Endodermal cell (in vitro differentiated cells): ENCODE measurements at regions not wholly inside any gene's neighbourhood (a gene's known extent, or its start where the extent isn't known, plus 50 kb on each side); places are given as distances from the start of the nearest gene placed in this dataset.

Experiments used
- DNase-seq: peaks from one replicate; pipeline ENCODE4 v3.0.0-alpha.2; 2017
- H3K27ac ChIP-seq: 2 replicates; pipeline ENCODE4 v1.5.1; 2013; ENCODE audit warnings: mild to moderate bottlenecking, low read depth, low read length, moderate library complexity
- H3K27me3 ChIP-seq: 2 replicates; pipeline ENCODE4 v1.6.1; 2013; ENCODE audit warnings: mild to moderate bottlenecking, low read length, moderate library complexity; ENCODE audit not compliant: insufficient read depth, control insufficient read depth, poor library complexity, severe bottlenecking
- H3K36me3 ChIP-seq: 2 replicates; pipeline ENCODE4 v1.7.0; 2013; ENCODE audit warnings: mild to moderate bottlenecking, low read length, moderate library complexity; ENCODE audit not compliant: control insufficient read depth, insufficient read depth
- H3K4me1 ChIP-seq: one replicate; pipeline ENCODE4 v1.7.0; 2013; ENCODE audit warnings: low read length; ENCODE audit not compliant: control insufficient read depth, insufficient read depth
- H3K4me3 ChIP-seq: 2 replicates; pipeline ENCODE4 v1.5.1; 2013; ENCODE audit warnings: mild to moderate bottlenecking, low read length, moderate library complexity
- H3K9ac ChIP-seq: 2 replicates; pipeline ENCODE4 v1.6.1; 2013; ENCODE audit warnings: mild to moderate bottlenecking, low read length, moderate library complexity; ENCODE audit not compliant: poor library complexity, severe bottlenecking; ENCODE audit errors: extremely low read depth
- H3K9me3 ChIP-seq: 2 replicates; pipeline ENCODE4 v1.6.1; 2013; ENCODE audit warnings: mild to moderate bottlenecking, low read length, moderate library complexity; ENCODE audit not compliant: control insufficient read depth
- H3K27ac Mint-ChIP-seq: 2 replicates; pipeline ENCODE4 v1.8.0; 2020; ENCODE audit warnings: mixed read lengths
- H3K27me3 Mint-ChIP-seq: 2 replicates; pipeline ENCODE4 v1.8.0; 2021; ENCODE audit warnings: mild to moderate bottlenecking, mixed read lengths; ENCODE audit not compliant: insufficient read depth
- H3K36me3 Mint-ChIP-seq: 2 replicates; pipeline ENCODE4 v1.8.0; 2020; ENCODE audit warnings: low read depth, mixed read lengths
- H3K4me1 Mint-ChIP-seq: 2 replicates; pipeline ENCODE4 v1.8.0; 2020; ENCODE audit warnings: mixed read lengths
- H3K4me3 Mint-ChIP-seq: 2 replicates; pipeline ENCODE4 v1.8.0; 2020; ENCODE audit warnings: mild to moderate bottlenecking, moderate library complexity, mixed read lengths
- H3K9me3 Mint-ChIP-seq: 2 replicates; pipeline ENCODE4 v1.8.0; 2020; ENCODE audit warnings: mild to moderate bottlenecking, mixed read lengths
- WGBS, 2 experiments: methylation state at CpG; one replicate each; pipeline versions ENCODE4 v1.1.5 to v1.1.7; 2013; ENCODE audit warnings: missing lambda C conversion rate in 2 of 2, mixed read lengths in 1 of 2; ENCODE audit not compliant: insufficient coverage in 1 of 2, insufficient read length in 1 of 2; 5-methylcytosine and 5-hydroxymethylcytosine counted together
- TF ChIP-seq, protein P1 (sequence below): fragments of 200-600 bp; sonication (generic); conservative IDR thresholded peaks from 2 replicates; pipeline ENCODE4 v1.5.0; 2021; ENCODE audit warnings: antibody characterized with exemption, mild to moderate bottlenecking

- no peaks in the 10 kb centered on the region for H3K9me3 Mint-ChIP-seq
- Histone ChIP-seq H3K27ac (no peak overlapping the region), H3K27me3 (no peaks in the 10 kb centered on the region), H3K4me1 (no peaks in the 10 kb centered on the region), H3K9ac (no peak overlapping the region), H3K36me3 (no peaks in the 10 kb centered on the region), H3K4me3 (no peak overlapping the region), H3K9me3 (no peaks in the 10 kb centered on the region)
- H3K4me1 Mint-ChIP-seq, result no peaks in the 10 kb centered on the region
- H3K27me3 Mint-ChIP-seq, result no peaks in the 10 kb centered on the region
- no peak overlapping the region for H3K27ac Mint-ChIP-seq
- no peaks in the 10 kb centered on the region for H3K36me3 Mint-ChIP-seq
- DNase-seq, result no peak
- no peak overlapping the region for H3K4me3 Mint-ChIP-seq
- TF ChIP-seq, protein P1, sequence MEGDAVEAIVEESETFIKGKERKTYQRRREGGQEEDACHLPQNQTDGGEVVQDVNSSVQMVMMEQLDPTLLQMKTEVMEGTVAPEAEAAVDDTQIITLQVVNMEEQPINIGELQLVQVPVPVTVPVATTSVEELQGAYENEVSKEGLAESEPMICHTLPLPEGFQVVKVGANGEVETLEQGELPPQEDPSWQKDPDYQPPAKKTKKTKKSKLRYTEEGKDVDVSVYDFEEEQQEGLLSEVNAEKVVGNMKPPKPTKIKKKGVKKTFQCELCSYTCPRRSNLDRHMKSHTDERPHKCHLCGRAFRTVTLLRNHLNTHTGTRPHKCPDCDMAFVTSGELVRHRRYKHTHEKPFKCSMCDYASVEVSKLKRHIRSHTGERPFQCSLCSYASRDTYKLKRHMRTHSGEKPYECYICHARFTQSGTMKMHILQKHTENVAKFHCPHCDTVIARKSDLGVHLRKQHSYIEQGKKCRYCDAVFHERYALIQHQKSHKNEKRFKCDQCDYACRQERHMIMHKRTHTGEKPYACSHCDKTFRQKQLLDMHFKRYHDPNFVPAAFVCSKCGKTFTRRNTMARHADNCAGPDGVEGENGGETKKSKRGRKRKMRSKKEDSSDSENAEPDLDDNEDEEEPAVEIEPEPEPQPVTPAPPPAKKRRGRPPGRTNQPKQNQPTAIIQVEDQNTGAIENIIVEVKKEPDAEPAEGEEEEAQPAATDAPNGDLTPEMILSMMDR, result no peak
- WGBS, 2 experiments, result 100% methylated on average over 1 of the region's 1 CpG; no CpG with 5 or more reads in 1 of the 2 experiments
These were observed 205.6 kb downstream of the VGLL3 start for GRCh38 chr3:86785386-86785785.

- no peak overlapping the region for H3K4me3 ChIP-seq
- TF ChIP-seq, protein P1, result no peak
- no peaks in the 10 kb centered on the region for H3K27me3 Mint-ChIP-seq
- WGBS, 2 experiments, result 66% methylated on average over 3 of the region's 4 CpGs; no CpG with 5 or more reads in 1 of the 2 experiments
- no peaks in the 10 kb centered on the region for H3K27me3 ChIP-seq
- H3K4me1 Mint-ChIP-seq, result no peaks in the 10 kb centered on the region
- H3K27ac ChIP-seq, result no peak overlapping the region
- no peak overlapping the region for H3K9ac ChIP-seq
- H3K36me3 Mint-ChIP-seq, result no peaks in the 10 kb centered on the region
- no peak for DNase-seq
- no peaks in the 10 kb centered on the region for H3K4me1 ChIP-seq
- no peaks in the 10 kb centered on the region for H3K36me3 ChIP-seq
- no peak overlapping the region for H3K4me3 Mint-ChIP-seq
- H3K9me3 ChIP-seq, result no peaks in the 10 kb centered on the region
- H3K27ac Mint-ChIP-seq, result no peak overlapping the region
- H3K9me3 Mint-ChIP-seq, result no peaks in the 10 kb centered on the region
These were observed 208.1 kb downstream of the VGLL3 start for GRCh38 chr3:86782866-86783265.

GRCh38 chr3:86782286-86782685, 208.7 kb downstream of the VGLL3 start:
- no peak overlapping the region for H3K27ac Mint-ChIP-seq

More at GRCh38 chr3:86782286-86782685, 208.7 kb downstream of the VGLL3 start:
- Histone ChIP-seq H3K36me3 (no peaks in the 10 kb centered on the region), H3K27ac (no peak overlapping the region), H3K4me3 (no peak overlapping the region), H3K4me1 (no peaks in the 10 kb centered on the region), H3K27me3 (no peaks in the 10 kb centered on the region), H3K9ac (no peak overlapping the region), H3K9me3 (no peaks in the 10 kb centered on the region)
- Mint-ChIP-seq H3K36me3 (no peaks in the 10 kb centered on the region), H3K27me3 (no peaks in the 10 kb centered on the region), H3K4me1 (no peaks in the 10 kb centered on the region), H3K4me3 (no peak overlapping the region), H3K9me3 (no peaks in the 10 kb centered on the region)
- TF ChIP-seq, protein P1, result no peak
- 60 to 80% methylated on average over 1 to 2 of the region's 2 CpGs for WGBS, 2 experiments
- DNase-seq, result no peak
